Islet of Langerhans (tissue), 1 donor: ENCODE measurements at regions not wholly inside any gene's neighbourhood (a gene's known extent, or its start where the extent isn't known, plus 50 kb on each side); places are given as distances from the start of the nearest gene placed in this dataset.
"Not testable (repeated sequence)": the region's sequence is repeated elsewhere in the genome, so short reads cannot be mapped to it uniquely, and the experiment has no call there.

Experiments used
- FAIRE-seq: peaks from one replicate; lab custom pipeline; 2011; peaks lifted over from hg19 to GRCh38; lab: Jason Lieb, UNC

DNA sequence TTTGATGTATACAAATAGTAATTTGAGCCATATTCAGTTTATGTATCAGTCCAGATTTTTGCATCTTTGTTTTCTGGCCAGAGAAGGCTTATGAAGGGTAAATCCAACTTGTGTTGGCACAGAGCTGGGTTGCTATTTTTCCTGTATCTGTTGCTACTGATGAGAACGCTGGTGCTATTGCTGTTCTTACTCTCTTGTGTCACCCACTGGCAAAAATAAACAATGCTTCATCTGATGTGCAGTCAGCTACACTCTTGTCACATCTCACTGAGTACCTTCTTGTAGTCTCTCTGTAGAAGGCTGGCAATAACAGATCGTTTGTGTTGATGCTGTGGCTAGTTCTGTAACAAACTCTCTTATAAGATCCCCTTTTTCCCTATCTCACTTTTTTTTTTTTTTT, 323.4 kb downstream of the CDH19 start:
- no peak for FAIRE-seq

DNA sequence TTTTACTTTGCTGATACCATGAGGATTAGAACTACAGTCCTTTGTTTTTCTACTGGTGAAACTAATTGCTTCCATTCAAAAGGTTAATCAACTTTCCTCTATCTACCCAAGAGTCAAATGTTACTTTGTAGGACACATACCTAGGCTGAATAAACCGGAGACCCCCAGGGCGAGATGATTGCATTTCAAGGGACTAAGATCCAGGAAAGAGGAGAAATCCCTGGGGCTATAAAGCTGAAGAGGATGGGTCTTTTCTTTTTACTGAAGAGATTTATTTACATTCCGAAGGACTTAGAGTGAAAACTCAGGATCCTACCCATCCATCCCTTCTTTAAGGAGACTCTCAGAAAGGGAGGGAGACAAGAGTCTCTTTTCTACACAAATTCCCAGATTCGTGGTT, 331.9 kb downstream of the CDH19 start:
- FAIRE-seq: no peak

DNA sequence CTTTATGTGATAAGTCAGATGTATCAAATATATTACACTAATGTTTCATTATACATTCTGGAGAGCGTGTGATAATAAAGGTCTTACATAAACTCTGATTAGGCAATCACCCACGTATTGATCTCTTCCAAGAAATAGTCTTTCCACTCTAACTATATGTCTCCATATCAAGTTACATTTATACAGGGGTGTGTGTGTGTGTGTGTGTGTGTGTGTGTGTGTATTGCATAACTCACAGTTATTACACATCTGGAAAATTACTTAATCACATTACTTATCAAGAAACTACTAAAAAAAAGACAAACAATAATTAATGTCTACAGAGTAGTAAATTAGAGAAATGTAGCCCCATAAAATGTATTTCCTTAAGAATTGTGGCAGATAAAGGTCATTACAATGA, 339.8 kb downstream of the CDH19 start:
- FAIRE-seq: no peak

GRCh38 chr18:66254121-66254520, 349.8 kb downstream of the CDH19 start:
- no peak for FAIRE-seq

GRCh38 chr18:66252703-66253102, 351.2 kb downstream of the CDH19 start:
- no peak for FAIRE-seq

- FAIRE-seq: no peak
Observed at GRCh38 chr18:66235206-66235605, 368.7 kb downstream of the CDH19 start.

- no peak for FAIRE-seq
Observed at GRCh38 chr18:66226782-66227181, 377.1 kb downstream of the CDH19 start.

- not testable (repeated sequence) for FAIRE-seq
Observed at GRCh38 chr18:66223317-66223716, 380.6 kb downstream of the CDH19 start.

DNA sequence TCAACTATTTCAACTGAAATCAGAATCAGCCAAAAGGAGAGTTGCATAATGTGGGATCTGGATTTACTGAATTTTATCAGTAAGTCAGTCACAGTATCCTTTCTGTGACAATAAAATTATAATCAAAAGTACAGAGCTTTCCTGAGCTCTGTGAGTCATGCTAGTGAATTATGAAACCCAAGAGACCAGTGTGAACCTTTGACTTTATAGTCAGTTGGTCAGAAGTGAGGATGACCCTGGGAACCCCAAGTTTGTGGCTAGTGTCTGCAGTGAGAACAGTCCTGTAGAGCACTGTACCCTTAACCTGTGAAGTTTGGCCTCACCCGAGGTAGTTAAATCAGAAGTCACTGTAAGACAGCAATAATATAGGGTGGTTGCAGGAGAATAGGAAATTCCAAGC, 381.7 kb downstream of the CDH19 start:
- FAIRE-seq: no peak

- no peak for FAIRE-seq
Observed at GRCh38 chr18:66219817-66220216, 384.1 kb downstream of the CDH19 start.

- FAIRE-seq: no peak
Observed at GRCh38 chr18:66211749-66212148, 392.1 kb downstream of the CDH19 start.

GRCh38 chr18:66210875-66211274, 393.0 kb downstream of the CDH19 start:
- no peak for FAIRE-seq

GRCh38 chr18:66209656-66210055, 394.2 kb downstream of the CDH19 start:
- FAIRE-seq: no peak

- FAIRE-seq: no peak
Observed at GRCh38 chr18:66196805-66197204, 407.1 kb downstream of the CDH19 start.

DNA sequence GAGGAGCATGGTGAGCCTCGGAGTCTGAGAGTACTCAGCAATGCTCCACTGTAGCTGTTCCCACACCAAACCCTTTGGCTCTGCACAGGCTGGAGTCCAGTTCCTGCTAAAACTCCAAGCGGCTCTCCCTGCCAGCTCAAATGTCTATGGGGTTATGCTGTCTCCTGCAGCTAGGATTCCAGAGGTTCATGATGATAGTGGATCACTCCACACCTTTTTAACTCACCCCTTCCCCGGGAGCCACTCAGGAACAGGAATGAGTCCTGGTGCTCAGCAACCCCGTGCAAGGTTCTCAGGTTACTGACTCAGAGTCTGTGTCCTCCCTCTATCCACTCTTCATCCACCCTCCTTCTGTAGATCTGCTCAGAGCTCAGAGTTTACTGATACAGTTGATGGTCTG, 410.0 kb downstream of the CDH19 start:
- no peak for FAIRE-seq

GRCh38 chr18:66193394-66193793, 410.5 kb downstream of the CDH19 start:
- FAIRE-seq: no peak

- FAIRE-seq: peak; percentile 93
Observed at GRCh38 chr18:66168685-66169235, 417.9 kb downstream of the CDH7 start.

- FAIRE-seq: no peak
Observed at GRCh38 chr18:66167829-66168684, 417.2 kb downstream of the CDH7 start.

GRCh38 chr18:66160007-66160406, 409.2 kb downstream of the CDH7 start:
- FAIRE-seq: no peak

DNA sequence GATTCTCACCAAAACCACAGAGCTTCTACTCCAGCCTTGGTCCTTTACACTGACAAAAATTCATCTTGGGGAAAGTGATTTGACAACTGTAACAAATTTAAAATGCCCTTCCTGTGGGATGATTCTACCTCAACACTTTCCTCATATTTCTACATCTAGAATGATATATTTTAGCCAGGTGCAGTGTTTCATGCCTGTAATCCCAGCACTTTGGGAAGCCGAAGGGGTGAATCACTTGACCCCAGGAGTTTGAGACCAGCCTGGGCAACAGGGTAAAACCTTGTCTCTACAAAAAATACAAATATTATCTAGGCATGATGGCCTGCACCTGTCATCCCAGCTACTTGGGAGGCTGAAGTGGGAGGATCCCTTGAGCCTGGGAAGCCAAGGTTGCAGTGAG, 408.6 kb downstream of the CDH7 start:
- no peak for FAIRE-seq

DNA sequence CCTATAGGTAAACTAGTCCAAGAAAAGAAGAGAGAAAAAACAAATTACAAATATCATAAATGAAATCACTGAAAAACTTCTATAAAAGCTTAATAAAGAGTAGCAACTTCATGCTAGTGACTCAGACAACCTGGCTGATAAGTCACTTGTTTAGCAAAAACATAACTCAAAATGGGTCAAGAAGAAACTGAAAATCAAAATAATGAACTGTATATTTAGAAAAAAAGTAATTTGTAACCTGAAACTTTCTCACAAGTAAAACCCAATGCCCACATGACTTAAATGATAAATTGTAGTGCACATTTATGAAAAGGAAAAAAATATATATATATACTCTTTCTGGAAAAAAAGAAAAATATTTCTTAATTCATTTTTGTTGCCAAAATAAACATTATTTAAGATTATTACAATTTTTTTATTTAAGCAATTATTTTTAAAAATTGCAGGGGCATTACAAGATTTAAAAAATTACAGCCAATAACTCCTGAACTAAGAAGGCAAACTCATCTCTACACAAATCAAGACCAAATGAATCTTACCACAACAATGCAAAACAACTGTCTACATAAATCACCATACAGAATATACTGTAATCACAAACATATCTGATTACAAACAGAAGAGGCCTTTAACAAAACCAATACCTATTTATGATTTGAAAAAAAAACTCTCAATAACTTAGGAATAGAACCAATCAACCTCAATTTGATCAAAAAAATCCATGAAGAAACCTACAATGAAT, 406.3 kb downstream of the CDH7 start:
- no peak for FAIRE-seq

- FAIRE-seq: no peak
Observed at GRCh38 chr18:66150650-66151049, 399.8 kb downstream of the CDH7 start.

DNA sequence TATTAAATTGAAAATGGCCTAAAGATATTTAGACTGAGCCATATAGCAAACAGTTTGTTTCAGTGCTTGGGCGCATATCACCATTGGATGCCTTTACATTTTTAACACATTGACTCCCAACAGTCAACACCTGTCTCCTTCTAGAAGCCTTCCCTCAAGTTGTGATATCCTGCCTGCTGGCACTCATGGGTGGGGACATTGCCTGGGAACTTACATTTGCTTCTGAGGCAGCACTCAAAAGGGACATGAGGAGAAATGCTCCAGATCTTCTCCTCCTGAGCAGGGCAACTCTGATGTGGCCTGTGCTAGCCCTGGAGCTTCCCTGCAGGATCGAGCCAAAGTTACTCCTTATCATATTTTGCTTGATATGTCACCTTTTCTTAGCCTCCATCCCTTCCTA, 392.2 kb downstream of the CDH7 start:
- no peak for FAIRE-seq
